Fibroblast of villous mesenchyme (primary cell): ENCODE measurements at regions not wholly inside any gene's neighbourhood (a gene's known extent, or its start where the extent isn't known, plus 50 kb on each side); places are given as distances from the start of the nearest gene placed in this dataset.
A peak's percentile ranks its signal among the peaks of the same experiment; 100 is the strongest.
"Not testable (repeated sequence)": the region's sequence is repeated elsewhere in the genome, so short reads cannot be mapped to it uniquely, and the experiment has no call there.

Experiments
- DNase-seq: peaks from one replicate; pipeline ENCODE4 v3.0.0-alpha.2; 2010; ENCODE audit warnings: low read depth
- H3K4me3 ChIP-seq: 2 replicates; pipeline ENCODE4 v1.5.1; 2011; ENCODE audit warnings: low read depth, mild to moderate bottlenecking, low read length
- CTCF ChIP-seq: IDR thresholded peaks from 2 replicates; pipeline ENCODE4 v1.5.1; 2012; ENCODE audit warnings: low read depth, mild to moderate bottlenecking, low read length; ENCODE audit not compliant: insufficient read depth

- TF ChIP-seq CTCF: no peak
- H3K4me3 ChIP-seq: no peak overlapping the region
- DNase-seq: no peak
Observed at GRCh38 chr1:14347186-14347585, 251.3 kb upstream of the KAZN start.

- no peak for TF ChIP-seq CTCF
- H3K4me3 ChIP-seq: no peak overlapping the region
- DNase-seq: no peak
Observed at GRCh38 chr1:14347776-14348175, 250.7 kb upstream of the KAZN start.

- no peak for TF ChIP-seq CTCF
- peak; percentile 12 for DNase-seq
- no peak overlapping the region for H3K4me3 ChIP-seq
Observed at GRCh38 chr1:14350197-14350596, 248.3 kb upstream of the KAZN start.

GRCh38 chr1:14352897-14353296 lies 245.6 kb upstream of the KAZN start:
- H3K4me3 ChIP-seq: no peak overlapping the region
- no peak for DNase-seq
- TF ChIP-seq CTCF: no peak

GRCh38 chr1:14361005-14361404 lies 237.5 kb upstream of the KAZN start:
- H3K4me3 ChIP-seq, DNase-seq: not testable (repeated sequence)

- DNase-seq: no peak
- no peak overlapping the region for H3K4me3 ChIP-seq
- no peak for TF ChIP-seq CTCF
Observed at GRCh38 chr1:14362331-14362730, 236.2 kb upstream of the KAZN start.

- no peak for TF ChIP-seq CTCF
- DNase-seq: no peak
- no peak overlapping the region for H3K4me3 ChIP-seq
Observed at GRCh38 chr1:14363036-14363590, 235.4 kb upstream of the KAZN start.
